HCT116 (cell line): ENCODE measurements at regions not wholly inside any gene's neighbourhood (a gene's known extent, or its start where the extent isn't known, plus 50 kb on each side); places are given as distances from the start of the nearest gene placed in this dataset.
"Not testable (repeated sequence)": the region's sequence is repeated elsewhere in the genome, so short reads cannot be mapped to it uniquely, and the experiment has no call there.

Experiments used
- ATAC-seq: fragments of 200-7000 bp; cut with Tn5 transposase; 2 replicates; pipeline ENCODE4 v1.9.1; 2020; ENCODE audit warnings: mild to moderate bottlenecking, moderate library complexity
- BruUV-seq: library from RNA; stranded (reverse); fragments of 400-500 nt; replicated peaks from 2 replicates; lab custom pipeline; 2021; lab: Mats Ljungman, UMichigan
- CTCF ChIA-PET: fragments of 300-600 bp; sonication (Branson Sonifier 250); formaldehyde crosslinking; loops from one replicate; lab custom pipeline; 2021; ENCODE audit warnings: antibody characterized with exemption; lab: Charles Lee
- POLR2A ChIA-PET: fragments of 300-600, 350-600 bp; sonication (Branson Sonifier 250); formaldehyde crosslinking; loops from one replicate; lab custom pipeline; 2021; ENCODE audit warnings: antibody characterized with exemption; lab: Charles Lee
- RAD21 ChIA-PET, 2 experiments: fragments of 300-600 bp; sonication (Branson Sonifier 250); formaldehyde crosslinking; loops; one replicate each; lab custom pipeline; 2023; ENCODE audit warnings: low total read pairs in 2 of 2; ENCODE audit not compliant: uncharacterized antibody in 2 of 2, unreplicated experiment in 2 of 2, low non-redundant PET in 1 of 2; lab: Charles Lee
- DNase-seq: peaks from one replicate; pipeline ENCODE4 v3.0.0-alpha.2; 2010; ENCODE audit warnings: low read depth, low spot score
- H2AFZ ChIP-seq: fragments of 200-600 bp; shearing (Covaris generic), sonication (generic); 2 replicates; pipeline ENCODE4 v1.6.1; 2017; ENCODE audit warnings: low read depth, mixed run types, mixed read lengths, antibody characterized with exemption, low read length; ENCODE audit not compliant: poor library complexity, severe bottlenecking
- H3K27ac ChIP-seq: 2 replicates; pipeline ENCODE4 v1.5.1; 2012; ENCODE audit warnings: low read depth, low read length
- H3K27me3 ChIP-seq: fragments of 200-600 bp; sonication (generic); 2 replicates; pipeline ENCODE4 v1.6.1; 2016; ENCODE audit warnings: mixed run types, low read length, mixed read lengths; ENCODE audit not compliant: insufficient read depth
- H3K36me3 ChIP-seq, 2 experiments: fragments of 200-500 bp in 1 of 2; fragments of 200-600 bp in 1 of 2; sonication (Bioruptor generic) in 1 of 2; sonication (generic) in 1 of 2; 2 replicates each; pipeline versions ENCODE4 v1.5.1 to v1.6.1; 2014 to 2016; ENCODE audit warnings: low read length in 2 of 2, inconsistent platforms in 1 of 2, mixed read lengths in 1 of 2, mixed run types in 1 of 2; ENCODE audit not compliant: insufficient read depth in 2 of 2, control insufficient read depth in 1 of 2
- H3K4me1 ChIP-seq, 2 experiments: fragments of 200-600 bp in 1 of 2; sonication (generic) in 1 of 2; 2 replicates each; pipeline versions ENCODE4 v1.5.1 to v1.6.1; 2012 to 2017; ENCODE audit warnings: low read length in 2 of 2, inconsistent platforms in 1 of 2, mild to moderate bottlenecking in 1 of 2, mixed read lengths in 1 of 2, mixed run types in 1 of 2, moderate library complexity in 1 of 2; ENCODE audit not compliant: insufficient read depth in 2 of 2, control insufficient read depth in 1 of 2
- H3K4me2 ChIP-seq: fragments of 200-600 bp; sonication (generic); 2 replicates; pipeline ENCODE4 v1.6.1; 2017; ENCODE audit warnings: mixed run types, low read length, mixed read lengths
- H3K4me3 ChIP-seq, 2 experiments: fragments of 200-600 bp in 1 of 2; sonication (generic) in 1 of 2; replicated peaks in 1 of 2; 2 replicates each; pipeline ENCODE4 v1.5.1; 2011 to 2016; ENCODE audit warnings: low read length in 2 of 2, control low read depth in 1 of 2, low read depth in 1 of 2, mild to moderate bottlenecking in 1 of 2, mixed read lengths in 1 of 2, mixed run types in 1 of 2
- H3K79me2 ChIP-seq: fragments of 200-600 bp; sonication (generic); 2 replicates; pipeline ENCODE4 v1.6.1; 2017; ENCODE audit warnings: mild to moderate bottlenecking, mixed run types, low read length, moderate library complexity, mixed read lengths; ENCODE audit not compliant: insufficient read depth
- H3K9ac ChIP-seq: fragments of 200-600 bp; sonication (generic); 2 replicates; pipeline ENCODE4 v1.6.1; 2016; ENCODE audit warnings: low read length, mixed read lengths
- H3K9me2 ChIP-seq: fragments of 200-600 bp; sonication (generic), shearing (Covaris generic); 2 replicates; pipeline ENCODE4 v1.6.1; 2017; ENCODE audit warnings: mixed run types, mild to moderate bottlenecking, moderate library complexity; ENCODE audit not compliant: insufficient read depth
- H3K9me3 ChIP-seq, 2 experiments: fragments of 200-500 bp in 1 of 2; fragments of 200-600 bp in 1 of 2; sonication (Bioruptor generic) in 1 of 2; sonication (generic) in 1 of 2; 2 replicates each; pipeline ENCODE4 v1.6.1; 2014 to 2017; ENCODE audit warnings: low read length in 2 of 2, mixed read lengths in 2 of 2, inconsistent platforms in 1 of 2, low read depth in 1 of 2, mild to moderate bottlenecking in 1 of 2, mixed run types in 1 of 2, moderate library complexity in 1 of 2; ENCODE audit not compliant: control insufficient read depth in 1 of 2, insufficient read depth in 1 of 2
- H4K20me1 ChIP-seq: fragments of 200-600 bp; sonication (generic), shearing (Covaris generic); 2 replicates; pipeline ENCODE4 v1.6.1; 2017; ENCODE audit warnings: mixed run types, mild to moderate bottlenecking, moderate library complexity; ENCODE audit not compliant: insufficient read depth
- FOSL1 ChIP-seq: IDR thresholded peaks from 2 replicates; pipeline ENCODE4 v1.6.1; 2012; ENCODE audit warnings: low read depth
- POLR2AphosphoS5 ChIP-seq: IDR thresholded peaks from 2 replicates; pipeline ENCODE4 v1.6.1; 2011; ENCODE audit warnings: mild to moderate bottlenecking, low read depth, low read length, moderate library complexity
- TCF7L2 ChIP-seq: IDR thresholded peaks from 2 replicates; pipeline ENCODE4 v1.7.0; 2011; ENCODE audit warnings: borderline replicate concordance, inconsistent platforms; ENCODE audit not compliant: insufficient read depth, insufficient read length; ENCODE audit errors: extremely low read depth
- ZNF274 ChIP-seq: fragments of 200-500 bp; sonication (Bioruptor generic); IDR thresholded peaks from 2 replicates; pipeline ENCODE4 v1.6.1; 2014; ENCODE audit warnings: mild to moderate bottlenecking, low read depth, low read length, inconsistent platforms
- intact Hi-C: fragments of 100-400 bp; cut with micrococcal nuclease; formaldehyde crosslinking; loops from 2 replicates; pipeline ENCODE4 v1.10.0; 2022
- TF ChIP-seq, protein P1 (sequence below): IDR thresholded peaks from 2 replicates; pipeline ENCODE4 v1.6.1; 2011; ENCODE audit warnings: mild to moderate bottlenecking, low read length, moderate library complexity; ENCODE audit not compliant: insufficient replicate concordance; ENCODE audit errors: extremely low read depth
- TF ChIP-seq, protein P2 (sequence below), 3 experiments: fragments of 200-600 bp in 1 of 3; sonication (generic) in 1 of 3; IDR thresholded peaks in 2 of 3; conservative IDR thresholded peaks in 1 of 3; 2 replicates each; pipeline ENCODE4 v1.5.1; 2012 to 2017; ENCODE audit warnings: low read depth in 2 of 3, low read length in 2 of 3, antibody characterized with exemption in 1 of 3, borderline replicate concordance in 1 of 3, control low read depth in 1 of 3, mild to moderate bottlenecking in 1 of 3, mixed read lengths in 1 of 3, mixed run types in 1 of 3, moderate library complexity in 1 of 3; ENCODE audit not compliant: insufficient read depth in 1 of 3

DNA sequence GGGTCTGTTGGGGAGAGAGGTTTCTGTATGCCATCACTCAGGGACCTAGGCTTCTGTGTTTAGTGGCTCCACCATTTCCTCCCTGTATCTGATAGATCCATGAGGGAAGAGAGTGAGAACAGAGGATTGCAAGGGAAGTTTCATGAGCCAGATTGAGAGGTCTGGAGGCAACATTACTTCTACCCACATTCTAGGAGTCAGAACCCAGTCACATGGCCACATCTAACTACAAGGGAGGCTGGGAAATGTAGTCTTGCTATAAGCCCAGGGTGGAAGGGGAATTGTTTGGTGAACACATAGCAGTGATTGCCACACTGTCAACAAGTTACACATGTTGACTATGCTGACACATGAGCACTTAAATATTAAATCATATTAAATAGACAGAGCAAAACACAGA, 834.8 kb downstream of the C12orf50 start:
- ATAC-seq, H3K27ac ChIP-seq, H4K20me1 ChIP-seq, H3K79me2 ChIP-seq, H3K9me2 ChIP-seq, H3K4me2 ChIP-seq, POLR2A ChIA-PET, CTCF ChIA-PET, intact Hi-C loops, RAD21 ChIA-PET, H3K9me3 ChIP-seq, H3K36me3 ChIP-seq, DNase-seq, H3K4me1 ChIP-seq, H3K9ac ChIP-seq, H3K27me3 ChIP-seq, BruUV-seq, H2AFZ ChIP-seq, H3K4me3 ChIP-seq: not testable (repeated sequence)

DNA sequence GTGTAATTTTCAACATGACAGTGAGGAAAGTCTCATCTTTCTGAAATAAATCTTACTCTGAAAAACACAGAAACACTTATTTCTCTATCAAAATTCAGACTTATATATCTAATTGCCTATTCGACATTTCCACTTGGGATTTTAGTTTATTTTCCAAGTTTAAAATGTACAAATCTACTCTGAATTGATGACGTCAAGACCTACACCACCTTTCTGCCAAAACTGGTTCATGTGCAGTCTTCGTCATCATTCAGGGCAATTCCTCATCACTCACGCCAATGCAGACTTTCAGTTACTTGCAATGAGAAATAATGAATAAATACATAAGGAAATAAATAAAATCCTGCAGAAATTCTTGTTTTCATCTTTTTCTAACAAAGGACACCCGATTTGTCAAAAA, 843.8 kb downstream of the C12orf50 start:
- no peak for TF ChIP-seq ZNF274
- TF ChIP-seq TCF7L2 = no peak
- TF ChIP-seq, protein P1, sequence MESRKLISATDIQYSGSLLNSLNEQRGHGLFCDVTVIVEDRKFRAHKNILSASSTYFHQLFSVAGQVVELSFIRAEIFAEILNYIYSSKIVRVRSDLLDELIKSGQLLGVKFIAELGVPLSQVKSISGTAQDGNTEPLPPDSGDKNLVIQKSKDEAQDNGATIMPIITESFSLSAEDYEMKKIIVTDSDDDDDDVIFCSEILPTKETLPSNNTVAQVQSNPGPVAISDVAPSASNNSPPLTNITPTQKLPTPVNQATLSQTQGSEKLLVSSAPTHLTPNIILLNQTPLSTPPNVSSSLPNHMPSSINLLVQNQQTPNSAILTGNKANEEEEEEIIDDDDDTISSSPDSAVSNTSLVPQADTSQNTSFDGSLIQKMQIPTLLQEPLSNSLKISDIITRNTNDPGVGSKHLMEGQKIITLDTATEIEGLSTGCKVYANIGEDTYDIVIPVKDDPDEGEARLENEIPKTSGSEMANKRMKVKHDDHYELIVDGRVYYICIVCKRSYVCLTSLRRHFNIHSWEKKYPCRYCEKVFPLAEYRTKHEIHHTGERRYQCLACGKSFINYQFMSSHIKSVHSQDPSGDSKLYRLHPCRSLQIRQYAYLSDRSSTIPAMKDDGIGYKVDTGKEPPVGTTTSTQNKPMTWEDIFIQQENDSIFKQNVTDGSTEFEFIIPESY = no peak
- no peak for TF ChIP-seq POLR2AphosphoS5
- no peak for TF ChIP-seq FOSL1
- TF ChIP-seq, protein P2, sequence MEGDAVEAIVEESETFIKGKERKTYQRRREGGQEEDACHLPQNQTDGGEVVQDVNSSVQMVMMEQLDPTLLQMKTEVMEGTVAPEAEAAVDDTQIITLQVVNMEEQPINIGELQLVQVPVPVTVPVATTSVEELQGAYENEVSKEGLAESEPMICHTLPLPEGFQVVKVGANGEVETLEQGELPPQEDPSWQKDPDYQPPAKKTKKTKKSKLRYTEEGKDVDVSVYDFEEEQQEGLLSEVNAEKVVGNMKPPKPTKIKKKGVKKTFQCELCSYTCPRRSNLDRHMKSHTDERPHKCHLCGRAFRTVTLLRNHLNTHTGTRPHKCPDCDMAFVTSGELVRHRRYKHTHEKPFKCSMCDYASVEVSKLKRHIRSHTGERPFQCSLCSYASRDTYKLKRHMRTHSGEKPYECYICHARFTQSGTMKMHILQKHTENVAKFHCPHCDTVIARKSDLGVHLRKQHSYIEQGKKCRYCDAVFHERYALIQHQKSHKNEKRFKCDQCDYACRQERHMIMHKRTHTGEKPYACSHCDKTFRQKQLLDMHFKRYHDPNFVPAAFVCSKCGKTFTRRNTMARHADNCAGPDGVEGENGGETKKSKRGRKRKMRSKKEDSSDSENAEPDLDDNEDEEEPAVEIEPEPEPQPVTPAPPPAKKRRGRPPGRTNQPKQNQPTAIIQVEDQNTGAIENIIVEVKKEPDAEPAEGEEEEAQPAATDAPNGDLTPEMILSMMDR (IDR thresholded peaks at IDR 0.05 in 2 of 3, conservative IDR thresholded peaks at IDR 0.05 in 1 of 3; ENCODE audit: borderline replicate concordance in 1 of 3, insufficient read depth in 1 of 3, low read depth in 2 of 3, low read length in 2 of 3) = no peak
- Histone ChIP-seq H3K4me2 (no peak overlapping the region), H3K9ac (no peak overlapping the region), H3K79me2 (no peaks in the 10 kb centered on the region), H3K9me3 (no peaks in the 10 kb centered on the region), H2AFZ (no peak overlapping the region), H3K9me2 (no peaks in the 10 kb centered on the region), H3K36me3 (no peaks in the 10 kb centered on the region), H3K4me1 (no peaks in the 10 kb centered on the region), H3K27me3 (no peaks in the 10 kb centered on the region), H4K20me1 (no peaks in the 10 kb centered on the region), H3K4me3 (no peak overlapping the region), H3K27ac (no peak overlapping the region)
- ATAC-seq (no peak), DNase-seq (no peak)
- ChIA-PET POLR2A (no interaction called here), CTCF (no interaction called here), RAD21 (no interaction called here)
- BruUV-seq = no TSS peak
- intact Hi-C loops = no loop called here
